Peyer's patch (tissue), 4 donors: ENCODE measurements at regions not wholly inside any gene's neighbourhood (a gene's known extent, or its start where the extent isn't known, plus 50 kb on each side); places are given as distances from the start of the nearest gene placed in this dataset.

Experiments used
- POLR2A ChIP-seq, 2 donors: fragments of 450-650 bp; IDR thresholded peaks; one replicate each; pipeline ENCODE4 v1.5.1; 2017; ENCODE audit warnings: antibody characterized with exemption in 2 of 2, mild to moderate bottlenecking in 2 of 2, moderate library complexity in 2 of 2
- TF ChIP-seq, protein P1 (sequence below), 6 experiments: fragments of 450-650 bp in 4 of 6; fragments of 200-600 bp in 2 of 6; sonication (generic) in 1 of 6; IDR thresholded peaks; one replicate each; pipeline ENCODE4 v1.5.1; 2017 to 2019; ENCODE audit warnings: antibody characterized with exemption in 6 of 6, mild to moderate bottlenecking in 3 of 6, moderate library complexity in 1 of 6

DNA sequence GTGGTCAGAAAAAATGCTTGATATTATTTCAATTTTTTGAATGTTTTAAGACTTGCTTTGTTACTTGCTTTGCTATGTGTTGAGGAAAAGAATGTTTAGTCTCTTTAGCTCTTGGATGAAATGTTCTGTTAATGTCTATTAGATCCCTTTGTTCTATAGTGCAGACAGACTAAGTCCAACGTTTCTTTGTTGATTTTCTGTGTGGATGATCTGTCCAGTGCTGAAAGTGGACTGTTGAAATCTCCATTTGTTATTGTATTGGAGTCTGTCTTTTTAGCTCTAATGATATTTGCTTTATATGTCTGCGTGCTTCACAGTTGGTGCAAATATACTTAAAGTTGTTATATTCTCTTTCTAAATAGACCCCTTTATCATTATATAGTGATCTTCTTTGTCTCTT is 220.6 kb downstream of the GUCY2F start:
- TF ChIP-seq, protein P1, sequence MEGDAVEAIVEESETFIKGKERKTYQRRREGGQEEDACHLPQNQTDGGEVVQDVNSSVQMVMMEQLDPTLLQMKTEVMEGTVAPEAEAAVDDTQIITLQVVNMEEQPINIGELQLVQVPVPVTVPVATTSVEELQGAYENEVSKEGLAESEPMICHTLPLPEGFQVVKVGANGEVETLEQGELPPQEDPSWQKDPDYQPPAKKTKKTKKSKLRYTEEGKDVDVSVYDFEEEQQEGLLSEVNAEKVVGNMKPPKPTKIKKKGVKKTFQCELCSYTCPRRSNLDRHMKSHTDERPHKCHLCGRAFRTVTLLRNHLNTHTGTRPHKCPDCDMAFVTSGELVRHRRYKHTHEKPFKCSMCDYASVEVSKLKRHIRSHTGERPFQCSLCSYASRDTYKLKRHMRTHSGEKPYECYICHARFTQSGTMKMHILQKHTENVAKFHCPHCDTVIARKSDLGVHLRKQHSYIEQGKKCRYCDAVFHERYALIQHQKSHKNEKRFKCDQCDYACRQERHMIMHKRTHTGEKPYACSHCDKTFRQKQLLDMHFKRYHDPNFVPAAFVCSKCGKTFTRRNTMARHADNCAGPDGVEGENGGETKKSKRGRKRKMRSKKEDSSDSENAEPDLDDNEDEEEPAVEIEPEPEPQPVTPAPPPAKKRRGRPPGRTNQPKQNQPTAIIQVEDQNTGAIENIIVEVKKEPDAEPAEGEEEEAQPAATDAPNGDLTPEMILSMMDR (IDR thresholded peaks at IDR 0.05) = no peak
- TF ChIP-seq POLR2A (IDR thresholded peaks at IDR 0.05) = no peak
